ENCODE measurements at regions not wholly inside any gene's neighbourhood (a gene's known extent, or its start where the extent isn't known, plus 50 kb on each side); places are given as distances from the start of the nearest gene placed in this dataset.

GRCh38 chr10:130997267-130998045 is 314.1 kb downstream of the TCERG1L start:
- DNase-seq (ENCODE audit: low read depth): no peak

- no peak for DNase-seq (ENCODE audit: low read depth)
Measured at GRCh38 chr10:130998046-130998435, 313.5 kb downstream of the TCERG1L start.

- no peak for DNase-seq (ENCODE audit: low read depth)
Measured at GRCh38 chr10:130998642-130999041, 312.9 kb downstream of the TCERG1L start.

- DNase-seq (ENCODE audit: low read depth): no peak
Measured at GRCh38 chr10:130999376-131000202, 311.9 kb downstream of the TCERG1L start.

- no peak for DNase-seq (ENCODE audit: low read depth)
Measured at GRCh38 chr10:131000244-131000643, 311.3 kb downstream of the TCERG1L start.

GRCh38 chr10:131000743-131001142 is 310.8 kb downstream of the TCERG1L start:
- no peak for DNase-seq (ENCODE audit: low read depth)

- DNase-seq (ENCODE audit: low read depth): no peak
Measured at GRCh38 chr10:131001438-131001837, 310.1 kb downstream of the TCERG1L start.

GRCh38 chr10:131002031-131002861 is 309.3 kb downstream of the TCERG1L start:
- no peak for DNase-seq (ENCODE audit: low read depth)

- no peak for DNase-seq (ENCODE audit: low read depth)
Measured at GRCh38 chr10:131003455-131003854, 308.1 kb downstream of the TCERG1L start.

- no peak for DNase-seq (ENCODE audit: low read depth)
Measured at GRCh38 chr10:131004276-131004675, 307.2 kb downstream of the TCERG1L start.

- DNase-seq (ENCODE audit: low read depth): no peak
Measured at GRCh38 chr10:131006458-131007256, 304.9 kb downstream of the TCERG1L start.

GRCh38 chr10:131009791-131010190 is 301.7 kb downstream of the TCERG1L start:
- DNase-seq (ENCODE audit: low read depth): no peak

GRCh38 chr10:131010965-131011575 is 300.5 kb downstream of the TCERG1L start:
- no peak for DNase-seq (ENCODE audit: low read depth)

GRCh38 chr10:131011936-131012640 is 299.4 kb downstream of the TCERG1L start:
- DNase-seq (ENCODE audit: low read depth): no peak

- no peak for DNase-seq (ENCODE audit: low read depth)
Measured at GRCh38 chr10:131012641-131012985, 298.9 kb downstream of the TCERG1L start.

- DNase-seq (ENCODE audit: low read depth): no peak
Measured at GRCh38 chr10:131013281-131013912, 298.1 kb downstream of the TCERG1L start.

- no peak for DNase-seq (ENCODE audit: low read depth)
Measured at GRCh38 chr10:131014271-131014670, 297.2 kb downstream of the TCERG1L start.

GRCh38 chr10:131015271-131015670 is 296.2 kb downstream of the TCERG1L start:
- no peak for DNase-seq (ENCODE audit: low read depth)

- DNase-seq (ENCODE audit: low read depth): no peak
Measured at GRCh38 chr10:131016556-131016955, 295.0 kb downstream of the TCERG1L start.

All from renal cortical epithelial cell (primary cell).